ENCODE measurements at regions not wholly inside any gene's neighbourhood (a gene's known extent, or its start where the extent isn't known, plus 50 kb on each side); places are given as distances from the start of the nearest gene placed in this dataset.

- TF ChIP-seq, protein P1, sequence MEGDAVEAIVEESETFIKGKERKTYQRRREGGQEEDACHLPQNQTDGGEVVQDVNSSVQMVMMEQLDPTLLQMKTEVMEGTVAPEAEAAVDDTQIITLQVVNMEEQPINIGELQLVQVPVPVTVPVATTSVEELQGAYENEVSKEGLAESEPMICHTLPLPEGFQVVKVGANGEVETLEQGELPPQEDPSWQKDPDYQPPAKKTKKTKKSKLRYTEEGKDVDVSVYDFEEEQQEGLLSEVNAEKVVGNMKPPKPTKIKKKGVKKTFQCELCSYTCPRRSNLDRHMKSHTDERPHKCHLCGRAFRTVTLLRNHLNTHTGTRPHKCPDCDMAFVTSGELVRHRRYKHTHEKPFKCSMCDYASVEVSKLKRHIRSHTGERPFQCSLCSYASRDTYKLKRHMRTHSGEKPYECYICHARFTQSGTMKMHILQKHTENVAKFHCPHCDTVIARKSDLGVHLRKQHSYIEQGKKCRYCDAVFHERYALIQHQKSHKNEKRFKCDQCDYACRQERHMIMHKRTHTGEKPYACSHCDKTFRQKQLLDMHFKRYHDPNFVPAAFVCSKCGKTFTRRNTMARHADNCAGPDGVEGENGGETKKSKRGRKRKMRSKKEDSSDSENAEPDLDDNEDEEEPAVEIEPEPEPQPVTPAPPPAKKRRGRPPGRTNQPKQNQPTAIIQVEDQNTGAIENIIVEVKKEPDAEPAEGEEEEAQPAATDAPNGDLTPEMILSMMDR (IDR thresholded peaks at IDR 0.05; ENCODE audit: borderline replicate concordance, extremely low read depth, low read length, poor library complexity, severe bottlenecking), result no peak
- no peak for TF ChIP-seq EZH2 (IDR thresholded peaks at IDR 0.05; ENCODE audit: borderline replicate concordance, low read depth, low read length, severe bottlenecking)
Observed at GRCh38 chr7:118664498-118664897, 440.0 kb downstream of the ANKRD7 start.

Measured in DND-41 (cell line).